ENCODE measurements at regions not wholly inside any gene's neighbourhood (a gene's known extent, or its start where the extent isn't known, plus 50 kb on each side); places are given as distances from the start of the nearest gene placed in this dataset.

GRCh38 chr1:219778793-219779369 is 149.5 kb downstream of the SLC30A10 start:
- no peak for TF ChIP-seq PBX3 (IDR thresholded peaks at IDR 0.05)
- no peak for TF ChIP-seq MAFK (IDR thresholded peaks at IDR 0.05; ENCODE audit: partially characterized antibody)
- no peak for TF ChIP-seq CTCF (IDR thresholded peaks at IDR 0.05)
- no peak for TF ChIP-seq POLR2A (IDR thresholded peaks at IDR 0.05; ENCODE audit: low read length)
- TF ChIP-seq EP300 (IDR thresholded peaks at IDR 0.05), result no peak
- TF ChIP-seq MYC (IDR thresholded peaks at IDR 0.05; ENCODE audit: borderline replicate concordance, low read length), result no peak
- TF ChIP-seq GATA3 (IDR thresholded peaks at IDR 0.05; ENCODE audit: borderline replicate concordance), result no peak

Measured in A549 (cell line).